ENCODE measurements at regions not wholly inside any gene's neighbourhood (a gene's known extent, or its start where the extent isn't known, plus 50 kb on each side); places are given as distances from the start of the nearest gene placed in this dataset.

DNA sequence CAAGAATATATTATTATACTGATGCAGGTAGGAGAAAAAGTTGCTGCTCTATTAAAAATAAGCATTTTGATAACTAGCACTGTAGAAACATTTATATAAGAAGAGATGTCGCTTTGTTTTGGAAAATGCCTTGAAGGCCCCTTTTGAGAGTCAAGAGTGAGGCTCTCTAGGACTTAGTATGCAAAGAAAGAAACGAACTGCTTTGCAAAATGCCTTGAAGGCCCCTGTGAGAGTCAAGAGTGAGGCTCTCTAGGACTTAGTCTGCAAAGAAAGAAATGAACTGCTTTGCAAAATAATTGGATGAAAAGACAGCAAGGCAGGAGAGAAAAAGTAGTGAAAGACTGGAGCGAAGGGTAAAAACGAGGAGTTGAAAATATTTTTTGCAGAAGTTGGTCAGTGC is 65.9 kb downstream of the AVPR1A start:
- TF ChIP-seq, protein P1, sequence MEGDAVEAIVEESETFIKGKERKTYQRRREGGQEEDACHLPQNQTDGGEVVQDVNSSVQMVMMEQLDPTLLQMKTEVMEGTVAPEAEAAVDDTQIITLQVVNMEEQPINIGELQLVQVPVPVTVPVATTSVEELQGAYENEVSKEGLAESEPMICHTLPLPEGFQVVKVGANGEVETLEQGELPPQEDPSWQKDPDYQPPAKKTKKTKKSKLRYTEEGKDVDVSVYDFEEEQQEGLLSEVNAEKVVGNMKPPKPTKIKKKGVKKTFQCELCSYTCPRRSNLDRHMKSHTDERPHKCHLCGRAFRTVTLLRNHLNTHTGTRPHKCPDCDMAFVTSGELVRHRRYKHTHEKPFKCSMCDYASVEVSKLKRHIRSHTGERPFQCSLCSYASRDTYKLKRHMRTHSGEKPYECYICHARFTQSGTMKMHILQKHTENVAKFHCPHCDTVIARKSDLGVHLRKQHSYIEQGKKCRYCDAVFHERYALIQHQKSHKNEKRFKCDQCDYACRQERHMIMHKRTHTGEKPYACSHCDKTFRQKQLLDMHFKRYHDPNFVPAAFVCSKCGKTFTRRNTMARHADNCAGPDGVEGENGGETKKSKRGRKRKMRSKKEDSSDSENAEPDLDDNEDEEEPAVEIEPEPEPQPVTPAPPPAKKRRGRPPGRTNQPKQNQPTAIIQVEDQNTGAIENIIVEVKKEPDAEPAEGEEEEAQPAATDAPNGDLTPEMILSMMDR (conservative IDR thresholded peaks at IDR 0.05; ENCODE audit: low read depth, low read length) = no peak
- TF ChIP-seq EZH2 (IDR thresholded peaks at IDR 0.05; ENCODE audit: low read length, unreplicated experiment) = no peak

Measured in PC-3 (cell line).